NCI-H2107 treated with DMSO at 0.1 percent for 48 hours (cell line): ENCODE measurements at regions not wholly inside any gene's neighbourhood (a gene's known extent, or its start where the extent isn't known, plus 50 kb on each side); places are given as distances from the start of the nearest gene placed in this dataset.

Experiments used
- DNase-seq: peaks from one replicate; lab custom pipeline; 2025; ENCODE audit not compliant: unreplicated experiment; lab: John Stamatoyannopoulos, UW

DNA sequence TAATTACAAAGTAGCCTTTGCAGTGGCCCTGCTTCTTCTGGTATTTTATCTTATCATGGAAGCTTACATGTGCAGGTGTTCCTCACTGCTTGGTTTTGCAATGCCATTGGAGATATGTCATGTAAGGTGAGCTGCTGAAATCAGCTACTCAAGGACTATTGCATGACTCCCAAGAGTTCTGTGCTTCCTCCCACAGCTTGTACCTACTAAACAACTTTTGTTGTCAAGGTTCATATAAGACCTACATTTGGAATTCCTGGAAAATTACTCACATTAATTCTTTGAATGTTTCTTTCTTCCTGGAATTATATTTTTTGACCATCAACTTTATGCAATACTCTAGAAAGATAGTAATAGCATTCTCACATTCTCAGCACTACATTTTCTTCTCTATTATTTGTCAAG, 427.5 kb upstream of the HSF2 start:
- DNase-seq = no peak

DNA sequence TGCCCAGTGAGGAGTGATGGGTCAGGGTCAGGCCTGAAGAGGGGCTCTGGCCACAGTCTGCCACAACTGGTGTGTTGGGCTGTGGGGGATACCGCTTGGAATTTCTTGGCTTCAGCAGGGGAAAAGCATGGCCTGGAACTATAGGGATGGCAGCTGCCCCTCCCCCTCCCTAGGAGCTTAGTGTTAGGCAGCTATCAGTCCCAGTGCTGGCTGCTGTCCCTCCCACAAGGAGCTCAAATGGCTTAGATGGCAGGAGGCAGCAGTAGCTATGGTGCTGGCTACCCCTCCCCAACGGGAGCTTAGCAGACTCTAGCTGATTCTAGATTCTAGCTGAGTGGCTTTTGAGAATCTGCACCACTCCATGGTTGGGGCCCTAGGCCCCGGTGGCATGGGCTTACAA, 414.5 kb upstream of the HSF2 start:
- no peak for DNase-seq

GRCh38 chr6:121993362-121993761, 406.1 kb upstream of the HSF2 start:
- DNase-seq = no peak

- DNase-seq = no peak
Measured at GRCh38 chr6:121994919-121995318, 404.5 kb upstream of the HSF2 start.

- DNase-seq = no peak
Measured at GRCh38 chr6:121998631-121999030, 400.8 kb upstream of the HSF2 start.

- no peak for DNase-seq
Measured at GRCh38 chr6:121999456-122000065, 399.9 kb upstream of the HSF2 start.

DNA sequence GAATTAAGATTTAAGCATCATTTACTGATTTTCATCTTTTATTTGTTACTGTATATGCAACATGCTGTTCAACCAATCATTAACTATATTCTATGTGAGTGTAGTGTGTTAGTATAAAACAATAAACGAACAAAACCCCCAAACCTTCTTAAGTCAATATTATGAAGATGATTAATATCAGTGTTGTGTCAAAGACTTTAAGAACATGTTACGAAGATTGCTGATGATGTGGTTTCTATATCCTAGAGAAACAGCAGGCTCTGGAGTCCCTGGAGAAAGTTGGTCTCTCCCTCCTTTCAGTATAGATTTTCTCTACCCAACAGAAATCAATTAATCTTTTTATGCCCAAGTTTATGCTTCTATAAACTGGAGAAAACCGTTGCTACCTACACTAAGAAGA, 393.8 kb upstream of the HSF2 start:
- DNase-seq = no peak

GRCh38 chr6:122007339-122007738, 392.1 kb upstream of the HSF2 start:
- DNase-seq = no peak

- no peak for DNase-seq
Measured at GRCh38 chr6:122008101-122008999, 391.1 kb upstream of the HSF2 start.

DNA sequence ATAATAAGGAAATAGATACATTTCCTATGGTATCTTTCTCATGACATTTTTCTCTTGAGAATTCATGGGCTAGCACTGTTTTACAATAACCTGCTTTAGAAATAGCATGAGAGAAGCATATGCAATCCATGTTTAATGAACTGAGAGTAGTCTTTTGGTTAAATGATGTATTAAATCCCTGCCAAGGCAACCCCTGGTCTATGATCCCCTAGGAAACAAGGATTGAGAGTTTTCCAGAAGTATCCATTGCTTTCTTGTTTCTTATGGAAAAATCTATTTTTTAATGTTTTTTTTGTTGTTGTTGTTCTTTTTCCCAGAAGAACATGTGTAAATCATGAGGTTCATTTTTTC, 390.5 kb upstream of the HSF2 start:
- DNase-seq = no peak

DNA sequence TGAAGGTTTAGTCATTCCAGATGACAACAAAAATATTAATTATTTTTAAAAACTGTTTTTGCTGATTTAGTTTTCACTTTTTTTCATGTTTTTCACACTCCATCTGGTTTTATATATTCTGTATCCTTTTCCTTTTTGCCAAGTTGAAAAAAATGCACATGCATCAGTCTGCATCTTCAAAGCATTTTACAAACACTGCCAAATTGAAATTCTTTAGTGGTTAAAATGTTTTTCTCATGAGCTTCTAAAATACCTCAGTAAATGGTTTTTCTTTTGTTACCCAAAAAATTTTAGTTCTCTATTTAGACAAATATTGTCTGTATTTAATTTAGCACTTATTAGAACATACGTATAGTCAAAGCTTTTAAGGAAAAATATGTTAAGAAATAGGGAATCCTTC, 386.9 kb upstream of the HSF2 start:
- no peak for DNase-seq

- DNase-seq = no peak
Measured at GRCh38 chr6:122014961-122015360, 384.5 kb upstream of the HSF2 start.

DNA sequence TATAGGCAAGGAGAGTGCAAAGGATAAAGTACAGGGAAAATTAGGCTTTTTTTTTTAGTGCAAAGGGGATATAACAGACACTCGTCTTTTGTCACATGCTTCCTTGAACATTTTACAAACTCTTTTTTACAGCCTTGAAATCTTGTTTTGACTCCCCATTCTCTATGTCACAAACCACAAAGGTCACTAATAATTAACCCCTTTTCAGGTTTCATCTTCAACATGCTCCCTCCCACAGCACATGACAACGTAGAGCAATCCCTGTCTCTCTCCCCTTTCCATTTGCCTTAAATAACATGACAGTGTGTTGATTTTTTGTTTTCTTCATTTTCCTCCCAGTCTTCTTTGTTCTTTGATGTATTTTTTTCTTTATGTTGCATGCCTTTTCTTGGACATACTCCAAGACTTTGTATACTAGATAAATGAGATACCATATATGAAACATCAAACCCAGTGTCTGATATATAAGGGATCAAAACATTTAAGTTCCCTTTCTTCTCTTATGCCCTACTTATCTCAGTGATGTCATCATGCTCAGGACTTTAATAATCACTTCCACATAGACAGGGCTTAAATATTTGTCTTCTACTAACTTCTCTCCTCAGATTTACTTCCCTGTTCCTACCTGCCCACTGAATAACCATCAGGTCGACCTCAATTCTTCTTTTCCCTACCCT, 378.7 kb upstream of the HSF2 start:
- DNase-seq = no peak

DNA sequence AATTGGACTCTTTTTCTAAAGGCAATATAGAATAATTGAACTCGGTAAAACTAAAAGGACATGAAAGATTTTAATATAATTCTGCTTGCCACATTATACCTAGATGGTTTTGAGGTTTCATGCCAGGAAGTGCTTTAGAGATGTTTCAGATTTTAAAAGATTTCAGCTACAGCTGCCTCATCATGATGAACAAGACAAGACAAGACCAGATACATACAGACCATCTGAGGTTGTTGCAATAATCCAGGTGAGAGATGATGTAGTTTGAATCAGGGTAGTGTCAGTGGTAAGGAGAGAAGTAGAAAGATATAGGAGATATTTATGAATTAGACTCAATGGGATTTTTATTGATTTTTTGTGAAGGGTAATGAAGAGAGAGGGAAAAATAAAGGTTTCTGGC, 374.3 kb upstream of the HSF2 start:
- no peak for DNase-seq

DNA sequence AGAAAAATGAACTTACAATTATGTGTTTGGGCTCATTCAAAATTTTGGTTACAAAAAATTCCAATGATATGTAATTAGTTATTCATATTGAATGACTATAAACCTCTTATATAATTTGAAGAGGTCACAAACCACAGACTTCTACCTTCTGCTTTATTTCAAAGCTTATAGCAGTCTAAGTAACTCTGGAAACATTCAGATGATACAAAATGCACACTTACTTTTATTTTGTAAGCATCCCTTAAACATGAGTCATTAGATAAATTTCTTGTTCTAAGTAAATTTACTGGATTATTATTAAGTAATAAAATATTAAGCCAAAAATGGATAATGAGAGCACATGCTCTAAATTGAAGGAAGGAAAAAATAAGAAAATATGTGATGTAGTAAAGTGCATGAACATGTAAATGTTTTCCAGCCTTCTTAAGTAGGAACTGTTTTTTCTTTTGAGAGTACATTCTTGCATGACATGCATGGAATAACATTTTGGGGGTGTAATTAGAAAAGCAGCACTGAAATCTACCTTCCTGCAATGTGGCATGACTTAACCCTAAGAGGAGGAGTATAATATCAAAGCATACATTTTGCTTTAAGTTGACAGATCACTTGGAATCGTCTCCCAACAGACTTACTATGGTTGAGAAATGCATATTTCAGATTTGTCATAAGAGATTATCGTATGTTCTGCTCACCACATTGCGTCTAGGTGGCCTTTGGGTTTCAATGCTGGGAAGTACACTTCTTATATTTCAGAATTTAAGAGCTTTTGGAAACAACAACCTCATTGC, 372.7 kb upstream of the HSF2 start:
- DNase-seq = no peak

DNA sequence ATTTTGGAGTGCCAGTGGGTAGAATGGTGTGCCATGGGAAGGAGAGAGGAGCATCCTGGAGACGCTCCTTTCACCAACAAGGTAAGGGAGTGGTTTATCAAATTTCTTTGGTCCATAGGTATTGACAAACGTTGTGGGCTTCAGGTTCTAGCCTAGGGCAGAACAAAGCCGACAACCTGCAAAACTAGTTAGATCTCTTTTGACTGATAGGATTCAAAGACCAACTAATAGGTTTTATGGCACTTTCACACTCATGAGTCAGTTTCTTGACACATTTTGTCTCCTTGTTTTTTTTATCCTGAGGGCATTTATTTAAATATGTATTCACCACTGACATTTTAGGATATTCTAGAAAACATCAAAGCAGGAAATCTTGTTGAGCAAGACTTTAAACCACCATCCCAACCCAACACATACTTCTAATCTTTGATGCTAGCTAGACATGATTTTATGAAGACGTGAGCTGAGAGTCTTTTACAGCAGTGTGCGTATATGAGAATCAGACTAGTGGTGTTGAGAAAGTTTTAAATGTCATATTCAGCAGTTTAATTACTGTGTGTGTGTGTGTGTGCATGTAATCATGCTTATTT, 370.4 kb upstream of the HSF2 start:
- no peak for DNase-seq

GRCh38 chr6:122033564-122034181, 365.8 kb upstream of the HSF2 start:
- DNase-seq = peak; percentile 49

GRCh38 chr6:122035173-122035572, 364.3 kb upstream of the HSF2 start:
- DNase-seq = no peak

GRCh38 chr6:122040261-122040660, 359.2 kb upstream of the HSF2 start:
- DNase-seq = no peak

DNA sequence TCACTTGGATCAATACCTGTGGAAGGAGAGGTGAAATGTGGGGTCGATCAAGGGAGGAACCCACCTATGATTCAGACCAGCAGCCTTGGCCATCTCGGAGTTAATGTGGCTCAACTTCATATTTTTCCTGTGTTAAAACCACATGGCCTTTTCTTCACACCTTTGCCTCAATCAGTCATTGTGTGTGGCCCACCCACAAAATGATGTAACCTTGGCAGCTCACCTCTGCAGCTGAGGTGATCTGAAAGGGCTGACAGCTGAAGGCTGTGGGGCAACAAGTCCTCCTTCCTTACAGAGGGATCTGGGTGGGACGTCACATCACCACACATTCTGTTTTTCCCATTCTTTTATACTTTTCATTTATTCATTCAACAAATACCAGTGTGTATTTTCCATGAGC, 357.1 kb upstream of the HSF2 start:
- no peak for DNase-seq
